ENCODE measurements at regions not wholly inside any gene's neighbourhood (a gene's known extent, or its start where the extent isn't known, plus 50 kb on each side); places are given as distances from the start of the nearest gene placed in this dataset.

DNA sequence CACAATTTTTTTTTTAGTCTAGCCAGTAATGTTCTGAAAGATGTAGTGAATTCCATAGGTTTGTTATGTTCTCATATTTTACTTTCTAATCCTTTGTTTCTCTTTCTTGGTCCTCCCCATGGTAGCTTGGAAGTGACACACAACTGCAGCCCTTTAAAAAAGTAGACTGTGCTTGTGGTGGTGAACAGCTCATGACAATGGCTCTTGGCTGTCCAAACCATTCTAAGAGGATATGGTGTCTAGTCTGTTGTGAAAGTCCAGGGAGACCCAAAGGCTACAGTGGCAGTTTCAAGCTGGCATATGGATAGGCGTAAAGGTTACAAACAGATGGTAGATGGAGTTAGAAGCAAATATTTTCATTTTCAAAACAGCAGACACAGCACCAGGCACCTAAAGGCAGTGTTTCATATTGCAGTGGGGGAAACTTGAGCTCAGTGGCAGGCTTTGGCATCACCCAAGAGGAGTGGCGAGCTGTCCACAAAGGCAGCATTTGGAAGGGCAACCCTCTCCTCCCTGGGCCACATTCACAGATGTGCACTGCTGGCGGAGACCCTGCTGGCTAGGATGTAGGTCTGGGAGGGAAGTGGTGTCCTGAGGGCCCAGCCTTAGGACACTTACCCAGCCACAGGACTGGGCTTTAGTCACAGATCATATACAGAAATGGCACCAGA is 102.1 kb downstream of the DYRK2 start:
- no peaks in the 10 kb centered on the region for H3K9me2 ChIP-seq (ENCODE audit: low read depth, low read length)
- H3K9me3 ChIP-seq (ENCODE audit: low read length) = no peaks in the 10 kb centered on the region
- no peak for TF ChIP-seq CTCF (IDR thresholded peaks at IDR 0.05; ENCODE audit: low read length)
- no peak for TF ChIP-seq EZH2 (IDR thresholded peaks at IDR 0.05; ENCODE audit: borderline replicate concordance, low read length)
- no peaks in the 10 kb centered on the region for H3K27me3 ChIP-seq (ENCODE audit: insufficient read depth, low read length)
- H3K36me3 ChIP-seq (ENCODE audit: insufficient read depth, low read length) = no peaks in the 10 kb centered on the region
- H3K9ac ChIP-seq (ENCODE audit: low read length) = no peak overlapping the region
- no peaks in the 10 kb centered on the region for H3K4me1 ChIP-seq (ENCODE audit: insufficient read depth, low read length, severe bottlenecking)
- H3K27ac ChIP-seq (ENCODE audit: low read depth, low read length, poor library complexity, severe bottlenecking) = no peak overlapping the region
- H4K20me1 ChIP-seq (ENCODE audit: insufficient read depth, low read length) = no peaks in the 10 kb centered on the region
- no peaks in the 10 kb centered on the region for H3K79me2 ChIP-seq (ENCODE audit: insufficient read depth, low read length)
- no peak overlapping the region for H3K4me3 ChIP-seq (ENCODE audit: low read depth, low read length, poor library complexity, severe bottlenecking)
- no peaks in the 10 kb centered on the region for H3F3A ChIP-seq (ENCODE audit: insufficient read depth, low read length)
- no peak overlapping the region for H2AFZ ChIP-seq (ENCODE audit: low read length)
- no peak overlapping the region for H3K4me2 ChIP-seq (ENCODE audit: low read length)

- Histone ChIP-seq H3K79me2 (ENCODE audit: insufficient read depth, low read length) (no peaks in the 10 kb centered on the region), H3K9ac (ENCODE audit: low read length) (no peak overlapping the region), H2AFZ (ENCODE audit: low read length) (no peak overlapping the region), H3K36me3 (ENCODE audit: insufficient read depth, low read length) (no peaks in the 10 kb centered on the region), H3F3A (ENCODE audit: insufficient read depth, low read length) (no peaks in the 10 kb centered on the region), H4K20me1 (ENCODE audit: insufficient read depth, low read length) (no peaks in the 10 kb centered on the region), H3K4me2 (ENCODE audit: low read length) (no peak overlapping the region), H3K4me3 (ENCODE audit: low read depth, low read length, poor library complexity, severe bottlenecking) (no peak overlapping the region), H3K4me1 (ENCODE audit: insufficient read depth, low read length, severe bottlenecking) (no peaks in the 10 kb centered on the region), H3K27ac (ENCODE audit: low read depth, low read length, poor library complexity, severe bottlenecking) (no peak overlapping the region), H3K27me3 (ENCODE audit: insufficient read depth, low read length) (no peaks in the 10 kb centered on the region), H3K9me2 (ENCODE audit: low read depth, low read length) (no peaks in the 10 kb centered on the region), H3K9me3 (ENCODE audit: low read length) (no peaks in the 10 kb centered on the region)
- no peak for TF ChIP-seq CTCF (IDR thresholded peaks at IDR 0.05; ENCODE audit: low read length)
- TF ChIP-seq EZH2 (IDR thresholded peaks at IDR 0.05; ENCODE audit: borderline replicate concordance, low read length) = no peak
These were observed 102.9 kb downstream of the DYRK2 start for GRCh38 chr12:67751381-67751928.

DNA sequence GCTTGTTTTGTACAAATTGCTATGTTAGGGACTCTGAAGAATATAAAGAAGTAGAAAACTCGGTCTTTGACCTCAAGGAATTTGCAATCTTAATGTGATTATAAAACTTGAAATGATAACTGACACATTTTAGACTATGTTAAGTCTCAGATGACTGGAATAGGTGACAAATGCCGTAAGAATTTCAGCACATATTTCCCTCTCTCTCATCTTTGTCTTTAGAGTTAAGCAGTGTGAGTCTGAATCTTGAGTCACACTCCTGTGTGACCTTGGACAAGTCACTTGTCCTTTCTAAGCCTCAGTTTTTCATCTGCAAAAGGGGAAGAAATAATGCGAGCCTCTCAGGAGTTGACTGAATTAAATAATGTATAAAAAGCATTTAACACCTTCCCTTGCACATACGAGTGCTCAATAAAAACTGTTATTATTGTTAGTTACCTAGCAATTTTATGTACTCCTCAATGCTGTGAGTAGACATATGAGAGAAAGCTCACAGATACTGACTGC is 103.7 kb downstream of the DYRK2 start:
- Histone ChIP-seq H3K27ac (ENCODE audit: low read depth, low read length, poor library complexity, severe bottlenecking) (no peak overlapping the region), H3F3A (ENCODE audit: insufficient read depth, low read length) (no peaks in the 10 kb centered on the region), H3K36me3 (ENCODE audit: insufficient read depth, low read length) (no peaks in the 10 kb centered on the region), H3K27me3 (ENCODE audit: insufficient read depth, low read length) (no peaks in the 10 kb centered on the region), H4K20me1 (ENCODE audit: insufficient read depth, low read length) (no peaks in the 10 kb centered on the region), H3K79me2 (ENCODE audit: insufficient read depth, low read length) (no peaks in the 10 kb centered on the region), H3K9me2 (ENCODE audit: low read depth, low read length) (no peaks in the 10 kb centered on the region), H3K9ac (ENCODE audit: low read length) (no peak overlapping the region), H2AFZ (ENCODE audit: low read length) (no peak overlapping the region), H3K9me3 (ENCODE audit: low read length) (no peaks in the 10 kb centered on the region), H3K4me1 (ENCODE audit: insufficient read depth, low read length, severe bottlenecking) (no peaks in the 10 kb centered on the region), H3K4me2 (ENCODE audit: low read length) (no peak overlapping the region), H3K4me3 (ENCODE audit: low read depth, low read length, poor library complexity, severe bottlenecking) (no peak overlapping the region)
- TF ChIP-seq CTCF (IDR thresholded peaks at IDR 0.05; ENCODE audit: low read length) (no peak), EZH2 (IDR thresholded peaks at IDR 0.05; ENCODE audit: borderline replicate concordance, low read length) (no peak)

All from OCI-LY1 (cell line).